Mammary epithelial cell (primary cell): ENCODE measurements at regions not wholly inside any gene's neighbourhood (a gene's known extent, or its start where the extent isn't known, plus 50 kb on each side); places are given as distances from the start of the nearest gene placed in this dataset.

Experiments used
- CTCF ChIP-seq, 2 donors: IDR thresholded peaks in 1 of 2; conservative IDR thresholded peaks in 1 of 2; 2 replicates each; pipeline ENCODE4 v1.5.1; 2011 to 2012; ENCODE audit warnings: inconsistent platforms in 2 of 2, low read length in 2 of 2, mild to moderate bottlenecking in 2 of 2, control low read depth in 1 of 2, low read depth in 1 of 2; ENCODE audit not compliant: insufficient read depth in 1 of 2; ENCODE audit errors: extremely low read depth in 1 of 2
- EZH2 ChIP-seq: IDR thresholded peaks from 2 replicates; pipeline ENCODE4 v1.6.1; 2012; ENCODE audit warnings: low read length, inconsistent platforms, borderline replicate concordance

- TF ChIP-seq CTCF (conservative IDR thresholded peaks at IDR 0.05 in 1 of 2, IDR thresholded peaks at IDR 0.05 in 1 of 2; ENCODE audit: extremely low read depth in 1 of 2, insufficient read depth in 1 of 2, low read depth in 1 of 2, low read length in 2 of 2): no peak
- no peak for TF ChIP-seq EZH2
Measured at GRCh38 chr1:38526046-38526445, 333.5 kb downstream of the RRAGC start.
